A673 (cell line): ENCODE measurements at regions not wholly inside any gene's neighbourhood (a gene's known extent, or its start where the extent isn't known, plus 50 kb on each side); places are given as distances from the start of the nearest gene placed in this dataset.

Experiments used
- CTCF ChIP-seq: fragments of 300-800, 200-600 bp; sonication (generic); conservative IDR thresholded peaks from 2 replicates; pipeline ENCODE4 v1.5.1; 2017; ENCODE audit warnings: low read depth, mild to moderate bottlenecking, antibody characterized with exemption, low read length, moderate library complexity, mixed read lengths
- EZH2 ChIP-seq: fragments of 200-600 bp; sonication (generic); IDR thresholded peaks from 2 replicates; pipeline ENCODE4 v1.6.1; 2017; ENCODE audit warnings: borderline replicate concordance, low read depth, mild to moderate bottlenecking, mixed read lengths, antibody characterized with exemption, low read length; ENCODE audit not compliant: poor library complexity, severe bottlenecking

GRCh38 chr16:76210157-76210556 is 67.0 kb upstream of the CNTNAP4 start:
- TF ChIP-seq CTCF, result no peak
- TF ChIP-seq EZH2, result no peak
